ENCODE measurements at regions not wholly inside any gene's neighbourhood (a gene's known extent, or its start where the extent isn't known, plus 50 kb on each side); places are given as distances from the start of the nearest gene placed in this dataset.

DNA sequence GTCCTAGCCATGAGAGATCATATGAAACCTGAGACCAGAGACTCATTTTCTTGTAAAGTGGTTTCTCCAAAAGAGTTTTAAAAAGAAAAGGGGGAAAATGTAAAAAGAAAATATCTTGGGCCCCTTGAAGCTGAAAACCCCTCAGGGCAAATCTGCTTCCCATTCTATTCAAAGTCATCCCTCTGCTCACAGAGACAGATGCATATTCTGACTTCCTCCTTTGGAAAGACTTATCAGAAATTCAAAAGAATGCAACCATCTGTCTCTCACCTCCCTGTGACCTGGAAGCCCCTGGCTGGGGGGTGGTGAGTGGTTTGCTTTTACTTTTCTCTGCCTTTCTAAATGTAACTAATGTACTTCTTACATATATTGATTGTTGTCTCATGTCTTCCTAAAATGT lies 1154.8 kb downstream of the NSUN3 start:
- DNase-seq (ENCODE audit: low spot score) (no peak), ATAC-seq (ENCODE audit: insufficient number of reproducible peaks, low FRiP score, low read depth) (no peak)
- Histone ChIP-seq H3K4me3 (no peak overlapping the region), H3K27me3 (replicated peaks; ENCODE audit: insufficient read depth) (no peaks in the 10 kb centered on the region), H3K27ac (no peak overlapping the region), H3K9me3 (no peaks in the 10 kb centered on the region), H3K36me3 (no peaks in the 10 kb centered on the region), H3K4me1 (ENCODE audit: control insufficient read depth in 1 of 2, low read depth in 2 of 2) (no peaks in the 10 kb centered on the region)
- TF ChIP-seq, protein P1, sequence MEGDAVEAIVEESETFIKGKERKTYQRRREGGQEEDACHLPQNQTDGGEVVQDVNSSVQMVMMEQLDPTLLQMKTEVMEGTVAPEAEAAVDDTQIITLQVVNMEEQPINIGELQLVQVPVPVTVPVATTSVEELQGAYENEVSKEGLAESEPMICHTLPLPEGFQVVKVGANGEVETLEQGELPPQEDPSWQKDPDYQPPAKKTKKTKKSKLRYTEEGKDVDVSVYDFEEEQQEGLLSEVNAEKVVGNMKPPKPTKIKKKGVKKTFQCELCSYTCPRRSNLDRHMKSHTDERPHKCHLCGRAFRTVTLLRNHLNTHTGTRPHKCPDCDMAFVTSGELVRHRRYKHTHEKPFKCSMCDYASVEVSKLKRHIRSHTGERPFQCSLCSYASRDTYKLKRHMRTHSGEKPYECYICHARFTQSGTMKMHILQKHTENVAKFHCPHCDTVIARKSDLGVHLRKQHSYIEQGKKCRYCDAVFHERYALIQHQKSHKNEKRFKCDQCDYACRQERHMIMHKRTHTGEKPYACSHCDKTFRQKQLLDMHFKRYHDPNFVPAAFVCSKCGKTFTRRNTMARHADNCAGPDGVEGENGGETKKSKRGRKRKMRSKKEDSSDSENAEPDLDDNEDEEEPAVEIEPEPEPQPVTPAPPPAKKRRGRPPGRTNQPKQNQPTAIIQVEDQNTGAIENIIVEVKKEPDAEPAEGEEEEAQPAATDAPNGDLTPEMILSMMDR (IDR thresholded peaks at IDR 0.05), result no peak

DNA sequence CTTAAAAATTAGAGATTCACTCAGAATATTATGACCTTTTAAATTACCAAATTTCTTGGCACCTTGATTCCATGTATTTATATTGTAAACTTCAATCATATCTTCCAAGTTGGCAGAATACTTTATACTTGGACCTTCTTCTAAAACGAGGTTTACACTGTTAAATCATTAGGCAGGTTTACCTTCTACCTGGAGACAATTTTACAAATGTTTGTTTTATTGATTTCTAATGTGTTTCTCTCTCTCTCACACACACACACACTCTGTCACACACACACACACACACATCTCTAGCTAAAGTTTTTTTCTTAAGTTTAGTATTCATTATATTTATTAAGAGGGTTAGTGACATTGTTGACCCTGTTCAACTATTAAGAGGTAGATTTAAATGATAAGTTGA lies 1155.6 kb downstream of the NSUN3 start:
- ATAC-seq (ENCODE audit: insufficient number of reproducible peaks, low FRiP score, low read depth), result no peak
- no peaks in the 10 kb centered on the region for H3K9me3 ChIP-seq

DNA sequence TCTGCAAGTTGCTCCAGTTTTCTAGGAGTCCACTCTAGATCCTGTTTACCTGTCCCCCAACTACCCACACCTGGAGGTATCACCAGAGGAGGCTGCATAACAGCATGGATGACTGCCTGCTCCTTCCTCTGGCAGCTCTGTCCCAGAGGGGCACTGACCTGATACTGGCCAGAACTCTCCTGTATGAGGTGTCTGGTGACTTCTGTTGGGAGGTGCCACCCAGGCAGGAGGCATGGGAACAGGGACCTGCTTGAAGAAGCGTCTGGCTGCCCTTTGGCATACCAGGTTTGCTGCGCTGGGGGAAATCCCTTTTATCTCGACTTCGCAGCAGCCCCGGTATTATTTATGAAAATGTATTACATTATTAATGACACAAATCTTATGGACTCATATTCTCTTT lies 1163.6 kb downstream of the NSUN3 start:
- no peaks in the 10 kb centered on the region for H3K9me3 ChIP-seq
- DNase-seq (ENCODE audit: low spot score) (no peak), ATAC-seq (ENCODE audit: insufficient number of reproducible peaks, low FRiP score, low read depth) (no peak)
- H3K4me3 ChIP-seq, result no peak overlapping the region
- TF ChIP-seq, protein P1 (IDR thresholded peaks at IDR 0.05), result no peak
- no peaks in the 10 kb centered on the region for H3K27me3 ChIP-seq (replicated peaks; ENCODE audit: insufficient read depth)
- H3K36me3 ChIP-seq, result no peaks in the 10 kb centered on the region
- H3K27ac ChIP-seq, result no peak overlapping the region
- H3K4me1 ChIP-seq (ENCODE audit: control insufficient read depth in 1 of 2, low read depth in 2 of 2), result no peaks in the 10 kb centered on the region

More for the DNA sequence above, 1155.6 kb downstream of the NSUN3 start:
- Histone ChIP-seq H3K4me3 (no peak overlapping the region), H3K36me3 (no peaks in the 10 kb centered on the region), H3K27me3 (replicated peaks; ENCODE audit: insufficient read depth) (no peaks in the 10 kb centered on the region), H3K27ac (no peak overlapping the region), H3K4me1 (ENCODE audit: control insufficient read depth in 1 of 2, low read depth in 2 of 2) (no peaks in the 10 kb centered on the region)
- DNase-seq (ENCODE audit: low spot score), result no peak
- TF ChIP-seq, protein P1 (IDR thresholded peaks at IDR 0.05), result no peak

DNA sequence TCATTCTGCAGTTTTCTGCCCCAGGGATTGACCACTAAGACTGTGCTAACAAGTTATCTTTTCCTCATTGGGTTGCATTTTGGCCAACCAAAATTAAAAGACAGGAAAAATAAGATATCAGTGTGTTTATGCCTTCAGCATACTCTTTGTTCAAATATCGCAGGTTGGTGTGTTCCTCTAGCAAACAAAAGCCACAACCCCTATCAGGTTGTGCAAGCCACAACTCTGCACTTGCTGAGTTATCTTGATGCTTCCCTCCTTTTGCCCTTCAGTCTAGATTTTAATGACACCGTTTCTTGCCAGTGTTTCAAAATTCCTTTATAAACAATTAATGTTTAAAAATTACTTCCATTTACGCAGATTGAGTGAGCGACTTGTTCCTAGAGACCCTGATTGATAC lies 1164.2 kb downstream of the NSUN3 start:
- no peaks in the 10 kb centered on the region for H3K36me3 ChIP-seq
- no peaks in the 10 kb centered on the region for H3K27me3 ChIP-seq (replicated peaks; ENCODE audit: insufficient read depth)
- no peaks in the 10 kb centered on the region for H3K4me1 ChIP-seq (ENCODE audit: control insufficient read depth in 1 of 2, low read depth in 2 of 2)
- TF ChIP-seq, protein P1 (IDR thresholded peaks at IDR 0.05), result no peak
- ATAC-seq (ENCODE audit: insufficient number of reproducible peaks, low FRiP score, low read depth) (no peak), DNase-seq (ENCODE audit: low spot score) (no peak)
- H3K9me3 ChIP-seq, result no peaks in the 10 kb centered on the region
- H3K4me3 ChIP-seq, result no peak overlapping the region
- H3K27ac ChIP-seq, result no peak overlapping the region

DNA sequence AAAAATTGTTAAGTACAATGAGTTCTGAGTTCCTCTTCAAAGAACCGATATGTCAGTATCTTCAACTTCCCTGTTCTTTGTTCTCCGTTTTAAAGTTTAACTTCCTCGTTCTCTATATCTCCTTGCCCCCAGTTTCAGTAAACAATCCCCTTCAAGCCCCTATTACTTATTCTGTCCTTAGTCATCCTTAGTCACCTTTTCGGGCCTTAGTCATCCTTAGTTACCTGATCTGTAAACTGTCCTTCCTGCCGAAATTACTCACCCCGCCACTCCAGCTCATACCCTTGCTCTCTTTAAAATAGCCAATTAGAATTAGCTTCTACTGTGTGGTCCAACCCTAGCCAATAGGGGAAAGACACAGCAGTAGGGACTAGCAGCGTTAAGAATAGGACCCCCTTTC lies 1165.6 kb downstream of the NSUN3 start:
- H3K4me3 ChIP-seq, result no peak overlapping the region
- H3K27ac ChIP-seq, result no peak overlapping the region
- TF ChIP-seq, protein P1 (IDR thresholded peaks at IDR 0.05), result no peak
- no peaks in the 10 kb centered on the region for H3K4me1 ChIP-seq (ENCODE audit: control insufficient read depth in 1 of 2, low read depth in 2 of 2)
- H3K9me3 ChIP-seq, result no peaks in the 10 kb centered on the region
- no peak for DNase-seq (ENCODE audit: low spot score)
- no peaks in the 10 kb centered on the region for H3K36me3 ChIP-seq
- ATAC-seq (ENCODE audit: insufficient number of reproducible peaks, low FRiP score, low read depth), result no peak
- no peaks in the 10 kb centered on the region for H3K27me3 ChIP-seq (replicated peaks; ENCODE audit: insufficient read depth)
